Upper lobe of left lung (tissue), 4 donors: ENCODE measurements at regions not wholly inside any gene's neighbourhood (a gene's known extent, or its start where the extent isn't known, plus 50 kb on each side); places are given as distances from the start of the nearest gene placed in this dataset.

Experiments used
- EP300 ChIP-seq, 4 donors: sonication (generic); formaldehyde crosslinking; IDR thresholded peaks; one replicate each; pipeline ENCODE4 v1.5.1; 2017; ENCODE audit warnings: antibody characterized with exemption in 4 of 4, control low read depth in 2 of 4
- POLR2A ChIP-seq, 4 donors: fragments of 450-650 bp; IDR thresholded peaks; one replicate each; pipeline ENCODE4 v1.5.1; 2016 to 2017; ENCODE audit warnings: antibody characterized with exemption in 4 of 4, mild to moderate bottlenecking in 2 of 4
- POLR2AphosphoS5 ChIP-seq, 2 donors: sonication (generic); formaldehyde crosslinking; IDR thresholded peaks; one replicate each; pipeline ENCODE4 v1.5.1; 2017; ENCODE audit warnings: antibody characterized with exemption in 2 of 2
- TF ChIP-seq, protein P1 (sequence below), 6 experiments: fragments of 450-650 bp in 4 of 6; fragments of 200-600 bp in 2 of 6; sonication (generic) in 2 of 6; IDR thresholded peaks; one replicate each; pipeline ENCODE4 v1.5.1; 2016 to 2019; ENCODE audit warnings: antibody characterized with exemption in 6 of 6

DNA sequence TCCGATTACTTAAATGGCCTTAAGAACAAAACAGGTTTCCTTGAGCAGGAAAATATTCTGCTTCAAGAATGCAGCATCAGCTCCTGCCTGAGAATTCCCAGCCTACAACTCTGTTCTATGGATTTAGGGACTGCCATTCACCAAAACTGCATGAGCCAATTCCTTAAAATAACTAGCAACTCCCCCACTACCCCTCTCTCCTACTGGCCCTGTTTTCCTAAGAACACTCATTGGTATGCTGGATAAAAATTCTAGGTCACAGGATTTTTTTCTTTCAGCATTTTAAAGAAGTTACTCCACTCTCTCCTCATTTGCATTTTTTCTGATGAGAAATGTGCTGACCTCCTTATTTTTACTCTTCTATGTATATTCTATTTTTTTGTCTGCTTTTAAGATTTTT lies 347.1 kb downstream of the IDS start:
- TF ChIP-seq POLR2A (IDR thresholded peaks at IDR 0.05) (no peak), POLR2AphosphoS5 (IDR thresholded peaks at IDR 0.05) (no peak), EP300 (IDR thresholded peaks at IDR 0.05) (no peak)
- TF ChIP-seq, protein P1, sequence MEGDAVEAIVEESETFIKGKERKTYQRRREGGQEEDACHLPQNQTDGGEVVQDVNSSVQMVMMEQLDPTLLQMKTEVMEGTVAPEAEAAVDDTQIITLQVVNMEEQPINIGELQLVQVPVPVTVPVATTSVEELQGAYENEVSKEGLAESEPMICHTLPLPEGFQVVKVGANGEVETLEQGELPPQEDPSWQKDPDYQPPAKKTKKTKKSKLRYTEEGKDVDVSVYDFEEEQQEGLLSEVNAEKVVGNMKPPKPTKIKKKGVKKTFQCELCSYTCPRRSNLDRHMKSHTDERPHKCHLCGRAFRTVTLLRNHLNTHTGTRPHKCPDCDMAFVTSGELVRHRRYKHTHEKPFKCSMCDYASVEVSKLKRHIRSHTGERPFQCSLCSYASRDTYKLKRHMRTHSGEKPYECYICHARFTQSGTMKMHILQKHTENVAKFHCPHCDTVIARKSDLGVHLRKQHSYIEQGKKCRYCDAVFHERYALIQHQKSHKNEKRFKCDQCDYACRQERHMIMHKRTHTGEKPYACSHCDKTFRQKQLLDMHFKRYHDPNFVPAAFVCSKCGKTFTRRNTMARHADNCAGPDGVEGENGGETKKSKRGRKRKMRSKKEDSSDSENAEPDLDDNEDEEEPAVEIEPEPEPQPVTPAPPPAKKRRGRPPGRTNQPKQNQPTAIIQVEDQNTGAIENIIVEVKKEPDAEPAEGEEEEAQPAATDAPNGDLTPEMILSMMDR (IDR thresholded peaks at IDR 0.05), result no peak
